OCI-LY1 (cell line): ENCODE measurements at regions not wholly inside any gene's neighbourhood (a gene's known extent, or its start where the extent isn't known, plus 50 kb on each side); places are given as distances from the start of the nearest gene placed in this dataset.

ENCODE experiments used
- H2AFZ ChIP-seq: fragments of 200-600 bp; sonication (generic), shearing (Covaris generic); 2 replicates; pipeline ENCODE4 v1.6.0; 2014; ENCODE audit warnings: antibody characterized with exemption, mild to moderate bottlenecking, low read length
- H3F3A ChIP-seq: fragments of 200-600 bp; sonication (generic), shearing (Covaris generic); 2 replicates; pipeline ENCODE4 v1.6.0; 2014; ENCODE audit warnings: mild to moderate bottlenecking, antibody characterized with exemption, low read length, moderate library complexity; ENCODE audit not compliant: insufficient read depth
- H3K27ac ChIP-seq: fragments of 200-600 bp; sonication (generic); 2 replicates; pipeline ENCODE4 v1.5.1; 2014; ENCODE audit warnings: low read length, mixed run types, mild to moderate bottlenecking, low read depth; ENCODE audit not compliant: poor library complexity, severe bottlenecking
- H3K27me3 ChIP-seq: fragments of 200-600 bp; sonication (generic); 2 replicates; pipeline ENCODE4 v1.6.0; 2014; ENCODE audit warnings: antibody characterized with exemption, mild to moderate bottlenecking, low read length, moderate library complexity; ENCODE audit not compliant: insufficient read depth
- H3K36me3 ChIP-seq: fragments of 200-600 bp; sonication (generic); 2 replicates; pipeline ENCODE4 v1.6.1; 2014; ENCODE audit warnings: mild to moderate bottlenecking, antibody characterized with exemption, low read length, moderate library complexity, mixed read lengths; ENCODE audit not compliant: insufficient read depth
- H3K4me1 ChIP-seq: fragments of 200-600 bp; sonication (generic); 2 replicates; pipeline ENCODE4 v1.5.1; 2014; ENCODE audit warnings: mild to moderate bottlenecking, low read length, moderate library complexity; ENCODE audit not compliant: insufficient read depth, severe bottlenecking
- H3K4me2 ChIP-seq: fragments of 200-600 bp; sonication (generic), shearing (Covaris generic); 2 replicates; pipeline ENCODE4 v1.6.1; 2014; ENCODE audit warnings: low read length
- H3K4me3 ChIP-seq: fragments of 200-600 bp; sonication (generic); 2 replicates; pipeline ENCODE4 v1.5.1; 2014; ENCODE audit warnings: low read length, low read depth, mild to moderate bottlenecking, mixed read lengths; ENCODE audit not compliant: poor library complexity, severe bottlenecking
- H3K79me2 ChIP-seq: fragments of 200-600 bp; shearing (Covaris generic); 2 replicates; pipeline ENCODE4 v1.6.1; 2016; ENCODE audit warnings: mixed run types, low read length, mixed read lengths; ENCODE audit not compliant: insufficient read depth
- H3K9ac ChIP-seq: fragments of 200-600 bp; sonication (generic), shearing (Covaris generic); 2 replicates; pipeline ENCODE4 v1.6.1; 2014; ENCODE audit warnings: mild to moderate bottlenecking, low read length, mixed read lengths
- H3K9me2 ChIP-seq: fragments of 200-600 bp; sonication (generic), shearing (Covaris generic); 2 replicates; pipeline ENCODE4 v1.6.1; 2014; ENCODE audit warnings: low read depth, mild to moderate bottlenecking, low read length, mixed read lengths
- H3K9me3 ChIP-seq: fragments of 200-600 bp; shearing (Covaris generic); 2 replicates; pipeline ENCODE4 v1.6.1; 2014; ENCODE audit warnings: low read length, mixed read lengths
- H4K20me1 ChIP-seq: fragments of 200-600 bp; sonication (generic), shearing (Covaris generic); 2 replicates; pipeline ENCODE4 v1.6.0; 2016; ENCODE audit warnings: mild to moderate bottlenecking, low read length; ENCODE audit not compliant: insufficient read depth
- CTCF ChIP-seq: fragments of 200-600 bp; sonication (generic), shearing (Covaris generic); IDR thresholded peaks from 2 replicates; pipeline ENCODE4 v1.5.1; 2017; ENCODE audit warnings: mild to moderate bottlenecking, antibody characterized with exemption, low read length, moderate library complexity, mixed read lengths
- EZH2 ChIP-seq: fragments of 200-600 bp; sonication (generic), shearing (Covaris generic); IDR thresholded peaks from 2 replicates; pipeline ENCODE4 v1.8.0; 2017; ENCODE audit warnings: borderline replicate concordance, mixed run types, mild to moderate bottlenecking, antibody characterized with exemption, low read length, moderate library complexity, mixed read lengths

- Histone ChIP-seq H3K9me2 (no peaks in the 10 kb centered on the region), H3F3A (no peaks in the 10 kb centered on the region), H3K4me2 (no peak overlapping the region), H3K27me3 (no peaks in the 10 kb centered on the region; the same call in 1 of the 2 replicates), H3K9ac (no peak overlapping the region), H3K9me3 (no peaks in the 10 kb centered on the region), H3K27ac (no peak overlapping the region), H2AFZ (no peak overlapping the region), H3K79me2 (no peaks in the 10 kb centered on the region), H3K36me3 (no peaks in the 10 kb centered on the region), H3K4me1 (no peaks in the 10 kb centered on the region), H3K4me3 (no peak overlapping the region), H4K20me1 (no peaks in the 10 kb centered on the region)
- TF ChIP-seq EZH2 (no peak), CTCF (no peak)
Measured at GRCh38 chr22:47236718-47237117, 474.3 kb downstream of the TBC1D22A start.

GRCh38 chr22:47236161-47236560 is 473.7 kb downstream of the TBC1D22A start:
- H3K4me1 ChIP-seq: no peaks in the 10 kb centered on the region
- H3K27me3 ChIP-seq: no peaks in the 10 kb centered on the region; the same call in 1 of the 2 replicates
- H3K9me2 ChIP-seq: no peaks in the 10 kb centered on the region
- H3F3A ChIP-seq: no peaks in the 10 kb centered on the region
- no peaks in the 10 kb centered on the region for H3K9me3 ChIP-seq
- no peaks in the 10 kb centered on the region for H3K79me2 ChIP-seq
- H3K36me3 ChIP-seq: no peaks in the 10 kb centered on the region
- H3K4me3 ChIP-seq: no peak overlapping the region
- no peak overlapping the region for H3K9ac ChIP-seq
- H3K27ac ChIP-seq: no peak overlapping the region
- TF ChIP-seq EZH2 (no peak), CTCF (no peak)
- no peak overlapping the region for H3K4me2 ChIP-seq
- no peaks in the 10 kb centered on the region for H4K20me1 ChIP-seq
- no peak overlapping the region for H2AFZ ChIP-seq

- no peak for TF ChIP-seq EZH2
- TF ChIP-seq CTCF: no peak
- Histone ChIP-seq H3K9me2 (no peaks in the 10 kb centered on the region), H3F3A (no peaks in the 10 kb centered on the region), H3K79me2 (no peaks in the 10 kb centered on the region), H3K4me2 (no peak overlapping the region), H3K9me3 (no peaks in the 10 kb centered on the region), H3K4me1 (no peaks in the 10 kb centered on the region), H2AFZ (no peak overlapping the region), H3K9ac (no peak overlapping the region), H3K27ac (no peak overlapping the region), H4K20me1 (no peaks in the 10 kb centered on the region), H3K4me3 (no peak overlapping the region), H3K27me3 (no peaks in the 10 kb centered on the region; the same call in 1 of the 2 replicates), H3K36me3 (no peaks in the 10 kb centered on the region)
Measured at GRCh38 chr22:47233316-47234243, 471.1 kb downstream of the TBC1D22A start.
